Astrocyte (in vitro differentiated cells and primary cell): ENCODE measurements at regions not wholly inside any gene's neighbourhood (a gene's known extent, or its start where the extent isn't known, plus 50 kb on each side); places are given as distances from the start of the nearest gene placed in this dataset.
"Not testable (repeated sequence)": the region's sequence is repeated elsewhere in the genome, so short reads cannot be mapped to it uniquely, and the experiment has no call there.

Experiments
- DNase-seq: peaks from one replicate; pipeline ENCODE4 v3.0.0-alpha.2; 2010; ENCODE audit warnings: low read depth
- FAIRE-seq: peaks from 2 replicates; lab custom pipeline; 2011; peaks lifted over from hg19 to GRCh38; lab: Jason Lieb, UNC
- H2AFZ ChIP-seq: 2 replicates; pipeline ENCODE4 v1.6.0; 2012; ENCODE audit warnings: low read depth, low read length, inconsistent platforms
- H3K27ac ChIP-seq: 2 replicates; pipeline ENCODE4 v1.5.1; 2011; ENCODE audit warnings: low read depth, low read length, inconsistent platforms
- H3K27me3 ChIP-seq: 2 replicates; pipeline ENCODE4 v1.6.0; 2011; ENCODE audit warnings: low read length, inconsistent platforms; ENCODE audit not compliant: insufficient read depth
- H3K36me3 ChIP-seq: 2 replicates; pipeline ENCODE4 v1.5.1; 2011; ENCODE audit warnings: low read length, inconsistent platforms; ENCODE audit not compliant: insufficient read depth
- H3K4me1 ChIP-seq: 2 replicates; pipeline ENCODE4 v1.5.1; 2011; ENCODE audit warnings: low read length, inconsistent platforms; ENCODE audit not compliant: insufficient read depth
- H3K4me2 ChIP-seq: 2 replicates; pipeline ENCODE4 v1.6.0; 2012; ENCODE audit warnings: low read length, inconsistent platforms
- H3K4me3 ChIP-seq: 2 replicates; pipeline ENCODE4 v1.5.1; 2011; ENCODE audit warnings: low read depth, mild to moderate bottlenecking, low read length, inconsistent platforms; ENCODE audit not compliant: insufficient read depth
- H3K79me2 ChIP-seq: 2 replicates; pipeline ENCODE4 v1.6.0; 2012; ENCODE audit warnings: mild to moderate bottlenecking, low read length, inconsistent platforms; ENCODE audit not compliant: insufficient read depth
- H3K9ac ChIP-seq: 2 replicates; pipeline ENCODE4 v1.6.0; 2012; ENCODE audit warnings: mild to moderate bottlenecking, low read length, inconsistent platforms
- H3K9me3 ChIP-seq: 2 replicates; pipeline ENCODE4 v1.5.1; 2012; ENCODE audit warnings: low read depth, mild to moderate bottlenecking, low read length, inconsistent platforms; ENCODE audit not compliant: insufficient read depth
- H4K20me1 ChIP-seq: 2 replicates; pipeline ENCODE4 v1.6.0; 2012; ENCODE audit warnings: low read length, inconsistent platforms; ENCODE audit not compliant: insufficient read depth
- H3K27ac Mint-ChIP-seq: one replicate; pipeline ENCODE4 v1.8.0; 2021; ENCODE audit warnings: mild to moderate bottlenecking, mixed read lengths; ENCODE audit not compliant: unreplicated experiment
- H3K27me3 Mint-ChIP-seq: one replicate; pipeline ENCODE4 v1.8.0; 2021; ENCODE audit warnings: low read depth, mixed read lengths; ENCODE audit not compliant: unreplicated experiment
- H3K36me3 Mint-ChIP-seq: one replicate; pipeline ENCODE4 v1.8.0; 2021; ENCODE audit warnings: low read depth, mixed read lengths; ENCODE audit not compliant: unreplicated experiment
- H3K4me1 Mint-ChIP-seq: one replicate; pipeline ENCODE4 v1.8.0; 2021; ENCODE audit warnings: low read depth, mixed read lengths; ENCODE audit not compliant: unreplicated experiment
- H3K4me3 Mint-ChIP-seq: one replicate; pipeline ENCODE4 v1.8.0; 2021; ENCODE audit warnings: mild to moderate bottlenecking, moderate library complexity, mixed read lengths; ENCODE audit not compliant: unreplicated experiment
- H3K9me3 Mint-ChIP-seq: one replicate; pipeline ENCODE4 v1.8.0; 2021; ENCODE audit warnings: mild to moderate bottlenecking, mixed read lengths; ENCODE audit not compliant: unreplicated experiment
- EZH2 ChIP-seq: IDR thresholded peaks from 2 replicates; pipeline ENCODE4 v1.6.1; 2012; ENCODE audit warnings: mild to moderate bottlenecking, low read length, inconsistent platforms; ENCODE audit not compliant: insufficient read depth
- TF ChIP-seq, protein P1 (sequence below): IDR thresholded peaks from 2 replicates; pipeline ENCODE4 v1.5.1; 2011; ENCODE audit warnings: low read depth, mild to moderate bottlenecking, inconsistent platforms, low read length, moderate library complexity; ENCODE audit not compliant: insufficient read depth

DNA sequence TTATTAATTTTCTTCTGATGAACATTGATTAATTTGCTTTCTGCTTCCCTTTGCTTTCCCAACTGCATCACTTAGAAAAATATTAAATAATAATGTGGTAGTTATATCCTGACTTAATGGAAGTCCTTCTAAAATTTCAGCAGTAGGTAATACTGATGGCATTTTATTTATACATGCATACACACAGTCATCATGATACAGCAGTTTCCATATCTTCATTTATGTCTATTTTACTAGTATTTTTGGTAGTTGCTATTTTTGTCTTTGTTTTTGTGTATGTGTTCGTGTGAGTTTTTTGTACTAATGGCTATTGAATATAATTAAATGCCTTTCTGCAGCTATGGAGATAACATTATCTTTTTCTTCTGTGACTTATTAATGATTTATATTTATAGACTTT lies 484.7 kb upstream of the CNTN5 start:
- no peaks in the 10 kb centered on the region for H3K27me3 ChIP-seq
- Mint-ChIP-seq H3K9me3 (no peaks in the 10 kb centered on the region), H3K27me3 (no peaks in the 10 kb centered on the region), H3K27ac (no peak overlapping the region), H3K36me3 (no peaks in the 10 kb centered on the region), H3K4me3 (no peak overlapping the region), H3K4me1 (no peaks in the 10 kb centered on the region)
- H3K9ac ChIP-seq, result no peak overlapping the region
- TF ChIP-seq, protein P1, sequence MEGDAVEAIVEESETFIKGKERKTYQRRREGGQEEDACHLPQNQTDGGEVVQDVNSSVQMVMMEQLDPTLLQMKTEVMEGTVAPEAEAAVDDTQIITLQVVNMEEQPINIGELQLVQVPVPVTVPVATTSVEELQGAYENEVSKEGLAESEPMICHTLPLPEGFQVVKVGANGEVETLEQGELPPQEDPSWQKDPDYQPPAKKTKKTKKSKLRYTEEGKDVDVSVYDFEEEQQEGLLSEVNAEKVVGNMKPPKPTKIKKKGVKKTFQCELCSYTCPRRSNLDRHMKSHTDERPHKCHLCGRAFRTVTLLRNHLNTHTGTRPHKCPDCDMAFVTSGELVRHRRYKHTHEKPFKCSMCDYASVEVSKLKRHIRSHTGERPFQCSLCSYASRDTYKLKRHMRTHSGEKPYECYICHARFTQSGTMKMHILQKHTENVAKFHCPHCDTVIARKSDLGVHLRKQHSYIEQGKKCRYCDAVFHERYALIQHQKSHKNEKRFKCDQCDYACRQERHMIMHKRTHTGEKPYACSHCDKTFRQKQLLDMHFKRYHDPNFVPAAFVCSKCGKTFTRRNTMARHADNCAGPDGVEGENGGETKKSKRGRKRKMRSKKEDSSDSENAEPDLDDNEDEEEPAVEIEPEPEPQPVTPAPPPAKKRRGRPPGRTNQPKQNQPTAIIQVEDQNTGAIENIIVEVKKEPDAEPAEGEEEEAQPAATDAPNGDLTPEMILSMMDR, result no peak
- TF ChIP-seq EZH2, result no peak
- no peak overlapping the region for H3K4me2 ChIP-seq
- H2AFZ ChIP-seq, result no peak overlapping the region
- no peaks in the 10 kb centered on the region for H3K79me2 ChIP-seq
- no peak overlapping the region for H3K4me3 ChIP-seq
- FAIRE-seq (no peak), DNase-seq (no peak)
- no peaks in the 10 kb centered on the region for H3K9me3 ChIP-seq
- H4K20me1 ChIP-seq, result no peaks in the 10 kb centered on the region
- H3K4me1 ChIP-seq, result no peaks in the 10 kb centered on the region
- H3K27ac ChIP-seq, result no peak overlapping the region
- no peaks in the 10 kb centered on the region for H3K36me3 ChIP-seq

DNA sequence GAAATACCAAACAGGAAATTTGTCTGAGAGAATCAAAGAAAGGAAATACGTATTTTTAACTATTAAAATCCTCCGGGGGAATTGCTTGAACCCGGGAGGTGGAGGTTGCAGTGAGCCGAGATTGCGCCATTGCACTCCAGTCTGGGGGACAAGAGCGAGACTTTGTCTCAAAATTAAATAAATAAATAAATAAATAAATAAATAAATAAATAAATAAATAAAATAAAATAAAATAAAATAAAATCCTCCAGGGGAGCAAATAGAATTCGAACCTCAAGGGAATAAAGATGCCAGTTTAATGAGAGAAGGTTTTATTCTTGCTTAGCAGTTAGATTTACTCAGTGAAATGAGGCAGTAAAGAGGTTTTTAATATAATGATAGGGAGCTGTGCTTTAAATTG lies 482.4 kb upstream of the CNTN5 start:
- not testable (repeated sequence) for DNase-seq, H3K4me1 Mint-ChIP-seq, H3K9ac ChIP-seq, H3K36me3 Mint-ChIP-seq, H3K9me3 Mint-ChIP-seq, H3K4me2 ChIP-seq, FAIRE-seq, H3K27ac ChIP-seq, H3K9me3 ChIP-seq, H3K27me3 Mint-ChIP-seq, H3K4me1 ChIP-seq, H3K36me3 ChIP-seq, H3K4me3 Mint-ChIP-seq, H3K27ac Mint-ChIP-seq, H3K4me3 ChIP-seq, H3K27me3 ChIP-seq, H2AFZ ChIP-seq, H4K20me1 ChIP-seq, H3K79me2 ChIP-seq

GRCh38 chr11:98545544-98546175 lies 475.1 kb upstream of the CNTN5 start:
- Histone ChIP-seq H3K4me2 (no peak overlapping the region), H3K27me3 (no peaks in the 10 kb centered on the region), H4K20me1 (no peaks in the 10 kb centered on the region), H2AFZ (no peak overlapping the region), H3K4me1 (no peaks in the 10 kb centered on the region), H3K4me3 (no peak overlapping the region), H3K9ac (no peak overlapping the region), H3K36me3 (no peaks in the 10 kb centered on the region), H3K9me3 (no peaks in the 10 kb centered on the region), H3K79me2 (no peaks in the 10 kb centered on the region), H3K27ac (no peak overlapping the region)
- no peak for TF ChIP-seq EZH2
- Mint-ChIP-seq H3K4me1 (peaks cover 2% of the 10 kb centered on the region), H3K36me3 (no peaks in the 10 kb centered on the region), H3K4me3 (no peak overlapping the region), H3K9me3 (peaks cover 3% of the 10 kb centered on the region), H3K27ac (no peak overlapping the region), H3K27me3 (no peaks in the 10 kb centered on the region)
- DNase-seq (no peak), FAIRE-seq (no peak)
